HG02623 (cell line): ENCODE measurements at regions not wholly inside any gene's neighbourhood (a gene's known extent, or its start where the extent isn't known, plus 50 kb on each side); places are given as distances from the start of the nearest gene placed in this dataset.

Experiments used
- ATAC-seq: cut with Tn5 transposase; IDR thresholded peaks from one replicate; pipeline ENCODE4 v1.9.1; 2021; ENCODE audit warnings: moderate library complexity; ENCODE audit not compliant: unreplicated experiment

DNA sequence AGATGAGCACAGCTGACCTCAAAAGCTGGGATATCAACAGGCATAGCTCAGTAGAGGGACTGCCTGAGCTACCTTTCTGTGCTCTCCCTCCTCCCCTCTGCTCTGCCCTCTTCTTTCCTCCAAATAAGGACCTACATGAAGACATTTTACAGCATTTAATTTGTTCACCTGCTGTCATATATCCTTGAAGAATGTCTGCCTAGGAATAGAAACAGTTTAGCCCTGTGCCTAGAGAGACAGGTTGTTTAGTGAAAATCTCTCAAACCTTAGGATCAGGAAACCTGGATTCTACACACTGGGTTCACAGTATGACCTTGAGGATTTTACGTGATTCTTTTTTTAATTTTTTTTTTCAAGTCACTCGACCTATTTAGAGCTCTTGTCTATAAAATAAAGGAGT, 213.0 kb upstream of the SETBP1 start:
- ATAC-seq = no peak

DNA sequence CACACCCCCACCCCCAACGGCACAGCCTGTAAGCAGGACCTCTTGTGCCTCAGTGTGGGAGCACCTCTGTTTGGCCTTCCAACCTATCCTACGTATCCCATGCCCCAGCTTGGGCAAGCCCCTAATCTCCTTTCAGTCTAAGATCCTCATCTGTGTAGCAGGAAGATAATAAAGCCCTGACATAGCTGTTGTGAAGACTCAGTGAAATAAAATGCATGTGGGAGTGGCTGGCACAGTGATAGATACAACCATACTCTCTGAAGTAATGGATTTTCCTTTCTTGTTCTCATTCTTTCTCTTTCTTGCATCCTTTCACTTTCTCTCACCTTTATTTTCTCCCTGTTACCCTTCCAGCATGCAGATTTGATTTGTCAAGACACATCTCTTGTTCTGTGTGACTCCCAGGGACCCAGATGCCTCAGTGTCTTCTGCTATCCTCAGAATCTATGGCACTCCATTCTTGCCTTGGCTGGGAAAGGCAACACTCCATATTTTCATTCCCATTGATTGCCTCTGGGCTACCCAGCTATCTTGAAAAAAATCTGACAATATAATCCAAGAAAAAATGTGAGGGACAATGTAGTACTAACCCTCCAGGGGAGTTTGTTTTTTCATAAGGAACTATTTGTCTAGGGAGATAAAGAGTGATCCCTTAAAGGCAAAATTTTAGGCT, 207.2 kb upstream of the SETBP1 start:
- no peak for ATAC-seq

DNA sequence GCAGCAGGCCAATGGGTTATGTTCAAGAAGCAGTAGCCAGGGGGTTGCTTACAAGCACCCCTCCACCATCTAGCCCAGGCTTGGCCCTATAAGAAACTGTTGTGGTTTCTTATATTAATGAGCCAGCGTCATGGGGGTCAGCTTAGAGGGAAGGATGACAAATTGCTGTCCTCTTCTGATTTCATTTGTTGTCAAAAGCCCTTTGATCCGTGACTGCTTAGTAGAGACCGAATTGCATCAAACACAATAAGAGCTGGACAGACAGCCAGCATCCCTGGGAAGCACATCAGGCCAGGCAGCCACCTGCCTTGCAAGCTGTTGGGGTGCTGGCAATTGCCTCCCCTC, 206.6 kb upstream of the SETBP1 start:
- ATAC-seq = no peak

DNA sequence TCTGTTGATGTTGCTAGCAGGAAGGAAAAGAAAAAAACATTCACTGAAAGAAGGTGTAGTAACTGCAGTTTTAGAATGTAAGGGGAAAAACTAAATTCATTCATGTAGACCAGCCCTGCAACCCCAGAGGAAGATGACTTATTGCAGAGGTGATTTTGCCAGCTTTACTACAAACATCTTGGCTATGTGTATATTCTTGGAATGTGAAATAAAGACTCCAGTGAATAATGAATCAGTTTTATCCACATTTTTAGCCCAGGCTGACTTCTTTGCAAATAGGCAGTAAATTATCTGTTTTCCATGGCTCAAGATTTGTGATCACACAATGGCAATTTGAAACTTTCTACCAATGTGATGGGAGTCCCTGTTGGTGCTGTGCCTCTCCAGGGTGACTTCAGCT, 206.1 kb upstream of the SETBP1 start:
- ATAC-seq = no peak

DNA sequence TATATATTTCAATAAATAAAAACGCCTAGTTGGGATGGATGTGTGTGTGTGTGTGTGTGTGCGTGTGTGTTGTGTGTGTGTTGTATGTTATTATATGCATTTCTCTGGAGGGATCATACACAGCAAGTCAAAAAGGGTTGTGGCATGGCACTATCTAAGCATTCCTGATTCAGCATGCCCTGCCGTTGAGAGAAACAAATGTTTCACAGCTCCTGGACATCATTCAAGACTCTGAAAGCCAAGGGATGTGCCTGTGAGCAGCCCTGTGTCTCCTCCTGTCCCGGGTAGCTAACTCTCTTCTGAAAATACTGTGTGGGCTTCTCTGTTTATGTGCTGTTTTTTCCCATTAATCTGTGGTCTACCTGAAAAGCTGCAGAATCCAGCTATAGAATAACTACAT, 197.9 kb upstream of the SETBP1 start:
- no peak for ATAC-seq

DNA sequence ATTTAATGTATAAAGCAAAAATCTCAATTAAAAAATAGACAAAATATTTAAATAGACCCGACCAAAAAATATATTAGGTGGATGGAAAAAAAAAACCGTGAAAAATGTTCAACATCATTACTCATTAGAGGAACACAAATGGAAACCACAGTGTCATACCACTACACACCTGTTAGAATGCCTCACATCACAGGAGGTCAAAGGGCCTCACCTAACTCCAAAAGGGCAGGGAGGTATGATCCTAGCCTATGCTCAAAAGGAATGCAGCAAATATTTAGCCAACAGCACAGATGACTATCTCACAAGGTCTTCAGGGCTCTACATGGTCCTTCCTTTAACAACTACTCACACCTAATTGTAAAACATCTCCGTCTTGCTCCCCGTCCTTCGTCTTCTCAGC, 185.5 kb upstream of the SETBP1 start:
- no peak for ATAC-seq

DNA sequence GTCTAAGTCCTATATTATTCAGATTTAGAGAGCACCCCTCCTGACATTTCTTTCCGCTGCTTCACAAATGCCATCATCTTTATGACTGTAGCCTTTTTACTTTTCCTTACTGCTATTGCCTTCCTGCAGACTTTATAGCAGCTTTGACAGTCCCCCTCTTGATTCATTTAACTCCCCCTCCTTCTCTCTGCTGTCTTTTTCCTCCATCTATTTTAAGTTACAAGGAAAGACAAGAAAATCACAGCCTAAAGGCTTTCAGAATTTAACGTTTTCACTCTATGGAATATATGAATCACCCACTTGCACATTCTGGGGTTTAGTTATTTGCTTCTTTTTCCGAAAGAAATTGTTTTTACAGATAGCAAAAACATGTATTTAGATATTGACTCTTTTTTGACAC, 183.4 kb upstream of the SETBP1 start:
- ATAC-seq = no peak

DNA sequence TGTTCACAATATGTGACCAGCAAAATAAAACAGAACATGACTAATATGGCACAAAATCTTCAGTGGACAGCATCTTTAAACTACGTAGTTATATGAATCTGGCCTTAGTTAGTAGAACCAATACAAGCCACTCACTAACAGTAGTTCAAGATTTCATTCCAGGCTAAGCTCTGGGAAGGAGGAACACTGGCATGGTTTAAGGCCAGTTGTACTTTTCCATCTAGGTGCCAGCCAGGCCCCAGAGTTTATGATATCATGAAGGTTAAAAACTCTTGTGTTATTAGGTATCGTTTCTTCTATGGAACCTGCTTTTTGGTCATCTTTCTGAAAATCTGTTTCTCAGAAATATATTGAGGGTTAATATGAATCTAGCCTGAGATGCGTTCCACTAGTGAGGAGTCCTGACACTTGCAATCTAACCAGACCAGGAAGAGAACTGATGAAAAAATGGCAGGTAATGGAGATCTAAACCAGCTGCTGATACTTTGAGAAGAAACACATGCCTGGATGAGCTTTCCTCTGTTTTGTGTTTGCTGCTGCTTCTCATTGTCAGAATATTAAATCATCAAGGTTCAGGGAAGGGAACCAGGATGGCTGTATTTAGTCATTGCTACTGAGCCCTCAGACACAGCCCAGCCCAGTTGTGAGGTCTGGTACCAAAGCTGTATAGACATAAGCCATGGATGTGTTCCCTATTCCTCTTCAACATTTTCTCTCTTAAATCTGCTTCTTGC, 182.8 kb upstream of the SETBP1 start:
- ATAC-seq = no peak

DNA sequence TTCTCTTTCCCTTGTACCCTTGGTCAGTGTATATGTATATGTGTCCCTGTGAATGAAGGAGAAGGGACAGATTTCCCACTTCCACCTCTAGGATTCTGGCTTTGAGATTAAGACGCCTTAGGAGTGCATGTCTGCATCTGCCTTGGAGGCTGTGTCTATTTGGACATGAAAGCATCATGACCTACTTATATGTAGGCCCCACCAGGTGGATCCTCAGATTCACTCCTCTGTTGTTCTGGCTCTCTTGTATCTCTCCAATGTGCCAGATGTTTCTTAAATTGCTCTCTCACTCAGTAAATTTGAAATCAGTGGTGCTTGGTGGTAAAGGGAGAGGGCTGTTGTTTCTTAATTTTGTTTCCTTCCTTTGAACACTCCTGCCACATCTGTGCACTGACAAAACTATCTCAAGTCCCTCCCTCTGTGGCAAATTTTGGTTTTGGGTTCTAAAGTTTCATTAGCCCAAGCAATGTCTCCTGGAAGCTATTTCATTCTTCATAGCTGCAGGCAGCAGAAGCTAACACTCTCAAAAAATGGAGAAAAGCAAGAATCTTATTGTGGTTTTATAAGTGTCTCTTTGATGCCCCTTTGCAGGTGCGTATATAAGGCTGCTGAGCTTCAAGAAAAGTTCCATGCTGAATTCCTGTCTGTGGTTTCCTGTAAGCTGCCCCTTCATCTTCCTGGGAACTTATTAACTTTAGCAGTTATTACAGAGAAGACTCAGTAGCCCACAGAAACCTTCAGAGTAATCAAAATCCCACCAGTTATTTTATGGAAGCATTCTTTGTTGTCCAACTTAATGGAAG, 179.7 kb upstream of the SETBP1 start:
- ATAC-seq = no peak

DNA sequence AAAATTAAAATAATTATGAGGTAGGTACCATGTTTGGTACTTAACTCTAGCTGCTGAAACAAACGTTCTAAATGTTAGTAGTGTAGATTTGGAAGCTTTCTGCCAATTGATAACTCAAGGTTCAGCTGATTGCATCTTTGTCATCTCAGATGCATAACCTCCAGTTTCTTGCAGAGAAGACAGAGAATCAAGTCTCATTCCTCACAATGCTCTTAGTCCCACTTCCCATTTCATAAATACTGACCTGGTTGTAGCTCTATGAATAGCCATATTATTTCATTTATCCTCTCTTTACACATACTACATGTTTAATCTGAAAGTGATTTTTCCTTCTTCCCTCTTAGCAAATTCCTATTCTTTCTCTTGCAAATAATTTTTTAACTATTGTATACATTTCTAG, 178.5 kb upstream of the SETBP1 start:
- ATAC-seq = no peak

DNA sequence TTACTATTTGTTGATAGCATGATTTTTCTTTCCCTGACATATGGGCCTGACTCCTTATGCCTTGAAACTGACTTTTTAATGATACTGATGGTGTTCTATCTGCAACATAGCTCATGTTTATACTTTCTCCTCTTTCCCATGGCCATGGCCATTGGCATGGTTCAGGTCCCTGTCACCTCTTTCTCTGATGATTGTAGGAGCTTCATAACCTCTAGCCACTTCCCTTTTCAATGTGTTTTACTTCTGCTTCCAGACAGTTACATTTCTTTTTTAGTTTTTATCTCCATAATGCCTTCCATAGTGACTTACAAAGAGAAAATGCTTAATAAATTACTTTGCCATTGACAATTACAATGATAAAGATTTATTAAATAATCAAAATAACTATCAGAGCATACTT, 177.9 kb upstream of the SETBP1 start:
- no peak for ATAC-seq

DNA sequence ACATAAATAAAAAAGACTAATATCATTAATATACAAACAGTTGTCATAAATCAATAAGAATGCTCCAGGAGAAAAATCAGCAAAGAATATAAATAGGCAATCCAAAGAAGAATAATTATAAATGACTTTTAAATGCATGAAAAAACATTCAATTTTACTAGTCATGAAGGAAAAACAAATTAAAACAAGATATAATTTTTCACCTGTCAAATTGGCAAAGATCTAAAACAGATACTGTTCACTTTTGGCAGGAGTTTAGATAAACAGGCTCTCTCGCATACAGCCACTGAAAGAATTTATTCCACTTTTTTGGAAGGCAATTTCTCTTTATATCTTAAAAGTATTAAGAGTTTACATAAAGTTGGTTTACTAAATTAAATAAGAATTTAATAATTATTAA, 176.8 kb upstream of the SETBP1 start:
- no peak for ATAC-seq

DNA sequence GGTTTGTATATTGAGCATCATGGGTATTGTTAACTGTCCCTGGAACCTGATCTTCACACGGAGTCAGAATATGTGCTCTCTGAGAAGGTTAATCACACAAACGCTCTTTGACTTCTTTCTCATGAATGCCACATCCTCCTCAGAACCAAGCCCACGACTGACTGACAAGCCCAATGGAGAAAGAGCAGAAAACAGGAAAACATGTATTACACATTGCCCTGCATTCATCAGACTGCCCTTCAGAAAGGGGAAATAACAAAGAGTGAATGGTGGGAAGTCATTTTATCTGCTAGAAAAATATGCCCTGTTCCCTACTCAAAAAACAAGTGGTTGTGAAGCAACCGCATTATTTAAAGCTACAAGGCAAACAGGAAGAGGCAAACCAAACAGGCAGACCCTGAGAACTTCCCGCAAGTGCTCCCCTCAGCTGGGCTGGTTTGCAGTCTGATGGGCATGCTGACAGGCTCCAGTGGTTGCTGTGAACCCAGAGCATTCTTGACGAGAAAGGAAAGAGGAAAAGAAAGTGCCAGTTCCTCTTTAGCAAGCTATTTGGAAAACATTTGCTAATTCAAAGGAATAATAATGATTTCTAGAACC, 172.9 kb upstream of the SETBP1 start:
- peak; percentile 81 for ATAC-seq

DNA sequence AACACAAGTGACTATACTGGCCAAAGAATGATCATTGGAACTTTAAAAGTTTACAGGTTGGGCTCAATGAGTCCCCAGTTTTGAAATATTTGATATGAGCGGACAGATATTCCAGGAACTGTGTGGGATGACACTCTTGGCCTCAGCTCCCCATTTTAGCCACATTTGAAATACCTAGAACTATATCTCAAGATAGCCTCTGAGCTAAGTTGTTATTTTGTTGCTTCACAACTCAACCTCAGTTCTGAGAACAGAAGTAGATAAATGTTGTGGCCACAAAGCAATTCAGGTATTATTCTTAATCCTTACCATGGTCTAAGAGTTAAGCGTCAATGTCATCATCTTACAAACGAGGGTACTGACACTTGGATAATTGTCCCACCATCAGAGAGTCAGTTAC, 172.2 kb upstream of the SETBP1 start:
- no peak for ATAC-seq

DNA sequence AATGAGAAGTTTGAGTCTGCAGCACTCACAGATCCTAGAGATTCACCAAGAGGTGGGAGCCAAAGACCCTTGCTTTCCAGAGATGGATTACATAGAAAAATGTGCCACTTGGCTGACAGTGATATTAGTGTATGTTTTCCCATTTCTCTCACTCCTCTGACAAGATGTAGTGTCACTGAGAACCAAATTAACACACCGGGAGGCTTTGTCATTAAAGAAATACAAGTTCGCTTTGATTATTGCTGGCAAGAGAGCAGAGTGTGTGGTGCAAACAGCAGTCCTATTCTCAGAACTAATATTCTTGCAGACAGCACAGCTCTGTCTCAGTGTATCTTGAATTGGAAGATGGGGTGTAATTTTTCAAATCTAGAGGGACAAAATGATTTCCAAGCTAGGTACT, 171.6 kb upstream of the SETBP1 start:
- ATAC-seq = no peak

DNA sequence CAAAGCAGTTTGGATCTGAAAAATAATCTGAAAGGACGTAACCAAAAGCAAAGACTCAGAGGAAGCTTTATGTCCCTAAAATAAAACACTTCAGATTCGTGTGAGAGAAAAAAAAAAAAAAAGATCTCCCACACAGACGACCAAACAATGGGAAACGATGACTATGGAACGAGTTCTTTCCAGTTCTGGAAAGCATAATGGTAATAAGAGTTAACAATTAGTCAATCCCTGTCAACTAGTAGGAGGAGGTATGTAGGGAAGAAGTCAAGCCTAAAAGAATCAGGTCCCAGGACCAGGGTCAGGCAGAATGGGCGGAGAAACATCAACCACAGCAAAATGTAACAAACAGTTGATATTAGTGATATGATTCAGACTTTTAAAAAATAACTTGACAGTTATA, 170.3 kb upstream of the SETBP1 start:
- ATAC-seq = no peak

DNA sequence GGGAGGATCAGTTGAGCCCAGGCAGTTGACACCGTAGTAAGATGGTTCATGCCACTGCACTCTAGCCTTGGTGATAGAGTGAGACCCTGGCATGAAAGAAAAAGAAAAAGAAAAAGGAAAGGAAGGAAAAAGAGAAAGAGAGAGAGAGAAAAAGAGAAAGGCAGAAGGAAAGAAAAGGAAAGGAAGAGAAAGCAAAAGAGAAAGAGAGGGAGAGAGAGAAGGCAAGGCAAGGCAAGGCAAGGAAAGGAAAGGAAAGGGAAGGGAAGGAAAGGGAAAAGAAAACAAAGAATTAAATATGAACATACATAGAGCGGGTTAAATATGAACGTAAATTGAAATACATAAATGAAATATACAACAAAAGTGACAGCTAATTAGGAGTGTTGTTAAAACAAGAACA, 167.5 kb upstream of the SETBP1 start:
- ATAC-seq = no peak

DNA sequence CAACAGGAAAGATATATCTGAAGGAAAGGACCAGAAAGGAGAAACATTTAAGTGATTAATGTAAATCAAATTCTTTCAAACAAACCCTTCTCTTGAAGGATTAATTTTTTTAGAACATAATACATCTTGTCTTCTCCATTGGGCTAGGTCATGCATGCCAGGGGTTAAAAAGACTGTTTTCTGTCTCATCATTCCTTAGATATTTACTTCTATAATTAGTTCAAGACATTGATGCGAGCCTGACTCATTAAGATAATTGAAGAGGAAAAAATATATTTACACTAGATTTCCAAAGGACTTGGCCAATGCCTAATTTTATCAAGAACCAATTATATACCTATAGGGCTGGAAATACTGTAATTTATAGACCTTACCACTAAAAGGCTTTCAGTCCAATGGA, 166.6 kb upstream of the SETBP1 start:
- ATAC-seq = no peak

DNA sequence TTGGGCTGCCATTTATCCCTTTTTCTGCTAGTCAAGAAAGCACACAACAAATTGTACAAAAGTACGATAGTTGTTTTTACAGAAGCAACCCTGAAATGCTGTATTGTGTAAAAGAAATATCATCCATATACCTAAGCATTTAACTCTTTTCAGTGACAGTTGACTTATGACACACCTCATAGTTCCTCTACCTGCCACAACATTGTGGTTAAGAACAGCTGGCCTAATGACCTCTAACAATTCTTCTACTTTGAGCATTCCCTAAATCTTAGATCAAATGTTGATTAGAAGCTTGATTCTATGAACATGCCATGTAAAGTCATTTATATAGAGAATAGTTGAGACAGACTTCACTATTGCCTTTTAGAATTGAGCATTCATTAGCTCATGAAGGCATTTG, 165.9 kb upstream of the SETBP1 start:
- ATAC-seq = no peak

DNA sequence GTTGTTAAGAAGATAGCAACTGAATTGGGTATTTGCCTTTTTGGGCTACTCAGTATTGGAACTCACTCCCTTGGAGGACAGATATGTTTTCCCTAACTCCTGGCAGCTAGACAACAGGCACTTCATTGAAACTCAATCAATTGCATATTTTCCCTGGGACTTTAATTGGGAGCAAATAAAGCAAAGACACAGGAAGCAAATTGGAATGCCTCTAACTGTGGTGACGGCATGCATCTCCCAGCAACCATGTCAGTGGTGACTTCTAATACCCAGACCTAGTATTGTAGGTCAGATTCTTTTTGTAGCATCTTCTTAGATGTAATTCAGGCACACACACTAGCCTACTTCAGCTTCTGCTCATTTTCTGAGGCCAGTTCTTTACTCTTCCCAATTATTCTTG, 164.2 kb upstream of the SETBP1 start:
- no peak for ATAC-seq

DNA sequence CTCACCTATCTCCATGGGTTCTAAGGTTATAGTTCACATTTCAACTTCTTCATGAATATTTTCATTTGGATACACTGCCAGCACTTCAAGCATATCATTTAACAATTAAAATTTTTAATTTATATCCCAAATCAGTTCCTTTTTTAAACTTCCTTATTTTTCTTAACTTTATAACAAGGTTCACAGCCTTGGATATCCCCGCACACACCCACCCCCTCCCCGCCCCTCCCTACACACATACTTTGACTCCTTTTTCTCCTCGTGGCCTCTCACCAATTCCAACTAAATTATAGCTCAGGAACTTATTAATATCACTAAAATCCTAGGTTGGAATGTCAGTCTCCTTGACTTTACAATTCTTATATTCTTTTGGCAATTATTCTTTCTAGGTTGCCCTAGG, 163.6 kb upstream of the SETBP1 start:
- ATAC-seq = no peak

DNA sequence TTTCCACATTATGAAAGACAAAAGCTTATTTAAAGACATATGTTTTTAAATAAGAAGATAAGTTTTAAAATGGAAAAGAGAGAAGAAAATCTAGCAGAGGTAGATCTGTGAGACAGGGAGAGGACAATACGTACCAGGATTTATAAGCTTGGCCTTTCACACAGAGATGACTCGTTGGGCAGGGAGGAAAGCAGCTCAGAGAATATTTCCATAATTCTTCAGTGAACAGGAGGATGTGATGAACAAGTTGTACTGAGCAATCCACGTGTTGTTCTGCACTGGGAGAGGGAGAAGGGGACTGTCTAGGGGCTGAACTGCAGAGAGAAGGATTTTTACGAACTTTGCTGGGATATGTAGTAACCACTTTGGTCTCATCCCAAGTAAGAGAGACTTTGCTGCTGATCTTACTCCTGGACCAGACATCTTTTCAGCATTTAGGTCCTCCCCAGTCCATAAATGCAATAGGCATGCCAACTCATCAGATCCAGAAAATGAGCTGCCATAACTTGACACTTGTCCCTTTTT, 162.5 kb upstream of the SETBP1 start:
- no peak for ATAC-seq
